ENCODE measurements at regions not wholly inside any gene's neighbourhood (a gene's known extent, or its start where the extent isn't known, plus 50 kb on each side); places are given as distances from the start of the nearest gene placed in this dataset.

- 21% methylated on average over 4 of the region's 4 CpGs for WGBS (ENCODE audit: missing lambda C conversion rate)
- no peak for FAIRE-seq
Observed at GRCh38 chr9:99660191-99660636, 161.5 kb upstream of the NR4A3 start.

GRCh38 chr9:99663297-99663696 lies 158.4 kb upstream of the NR4A3 start:
- Histone ChIP-seq H3K9me3 (no peaks in the 10 kb centered on the region), H3K4me1 (no peaks in the 10 kb centered on the region), H3K27ac (no peak overlapping the region), H3K4me2 (no peak overlapping the region), H3K4me3 (no peak overlapping the region)
- no peak for ATAC-seq
- no peak for DNase-seq (ENCODE audit: low read depth in 1 of 2, low spot score in 1 of 2)
- no peak for FAIRE-seq
- POLR2A ChIA-PET: no interaction called here
- TF ChIP-seq ZFP36 (IDR thresholded peaks at IDR 0.05; ENCODE audit: borderline replicate concordance, partially characterized antibody) (no peak), CBX8 (IDR thresholded peaks at IDR 0.05) (no peak), EHF (CRISPR knock-in tag; IDR thresholded peaks at IDR 0.05) (no peak), RAD21 (conservative IDR thresholded peaks at IDR 0.05 in 1 of 2, IDR thresholded peaks at IDR 0.05 in 1 of 2) (no peak), RARB (CRISPR knock-in tag; IDR thresholded peaks at IDR 0.05) (no peak), CHD2 (IDR thresholded peaks at IDR 0.05; ENCODE audit: low read length, partially characterized antibody) (no peak), EHMT2 (IDR thresholded peaks at IDR 0.05; ENCODE audit: low read depth) (no peak), E2F6 (IDR thresholded peaks at IDR 0.05; ENCODE audit: borderline replicate concordance, low read depth) (no peak), CEBPB (IDR thresholded peaks at IDR 0.05) (no peak), MAZ (IDR thresholded peaks at IDR 0.05; ENCODE audit: borderline replicate concordance, low read depth, low read length) (no peak), CBX2 (IDR thresholded peaks at IDR 0.05; ENCODE audit: borderline replicate concordance, low read depth) (no peak), HOXB5 (CRISPR knock-in tag; IDR thresholded peaks at IDR 0.05) (no peak)
- TF ChIP-seq, protein P1, sequence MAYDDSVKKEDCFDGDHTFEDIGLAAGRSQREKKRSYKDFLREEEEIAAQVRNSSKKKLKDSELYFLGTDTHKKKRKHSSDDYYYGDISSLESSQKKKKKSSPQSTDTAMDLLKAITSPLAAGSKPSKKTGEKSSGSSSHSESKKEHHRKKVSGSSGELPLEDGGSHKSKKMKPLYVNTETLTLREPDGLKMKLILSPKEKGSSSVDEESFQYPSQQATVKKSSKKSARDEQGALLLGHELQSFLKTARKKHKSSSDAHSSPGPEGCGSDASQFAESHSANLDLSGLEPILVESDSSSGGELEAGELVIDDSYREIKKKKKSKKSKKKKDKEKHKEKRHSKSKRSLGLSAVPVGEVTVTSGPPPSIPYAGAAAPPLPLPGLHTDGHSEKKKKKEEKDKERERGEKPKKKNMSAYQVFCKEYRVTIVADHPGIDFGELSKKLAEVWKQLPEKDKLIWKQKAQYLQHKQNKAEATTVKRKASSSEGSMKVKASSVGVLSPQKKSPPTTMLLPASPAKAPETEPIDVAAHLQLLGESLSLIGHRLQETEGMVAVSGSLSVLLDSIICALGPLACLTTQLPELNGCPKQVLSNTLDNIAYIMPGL (CRISPR knock-in tag; IDR thresholded peaks at IDR 0.05; ENCODE audit: borderline replicate concordance): no peak
- CTCF ChIA-PET: no interaction called here
- WGBS (ENCODE audit: missing lambda C conversion rate): 0% methylated on average over 1 of the region's 1 CpG

More at GRCh38 chr9:99660191-99660636, 161.5 kb upstream of the NR4A3 start:
- H3K4me1 ChIP-seq: no peaks in the 10 kb centered on the region
- H3K27ac ChIP-seq: no peak overlapping the region
- ATAC-seq: no peak
- no peak overlapping the region for H3K4me3 ChIP-seq
- no peak overlapping the region for H3K4me2 ChIP-seq
- no peaks in the 10 kb centered on the region for H3K9me3 ChIP-seq
- DNase-seq (ENCODE audit: low read depth in 1 of 2, low spot score in 1 of 2): no peak
- ChIA-PET CTCF (no interaction called here), POLR2A (no interaction called here)
- TF ChIP-seq RAD21 (conservative IDR thresholded peaks at IDR 0.05 in 1 of 2, IDR thresholded peaks at IDR 0.05 in 1 of 2): no peak
- no peak for TF ChIP-seq TP53 (CRISPR knock-in tag; IDR thresholded peaks at IDR 0.05)
- TF ChIP-seq FOSL2 (IDR thresholded peaks at IDR 0.05): no peak
- TF ChIP-seq FOSL2 (CRISPR knock-in tag; IDR thresholded peaks at IDR 0.05): no peak
- no peak for TF ChIP-seq FOSB (CRISPR knock-in tag; IDR thresholded peaks at IDR 0.05)
- TF ChIP-seq POLR2AphosphoS2 (conservative IDR thresholded peaks at IDR 0.05; ENCODE audit: low read length): no peak
- TF ChIP-seq, protein P2, sequence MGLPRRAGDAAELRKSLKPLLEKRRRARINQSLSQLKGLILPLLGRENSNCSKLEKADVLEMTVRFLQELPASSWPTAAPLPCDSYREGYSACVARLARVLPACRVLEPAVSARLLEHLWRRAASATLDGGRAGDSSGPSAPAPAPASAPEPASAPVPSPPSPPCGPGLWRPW (IDR thresholded peaks at IDR 0.05): no peak
- TF ChIP-seq ZSCAN20 (CRISPR knock-in tag; IDR thresholded peaks at IDR 0.05): no peak

DNA sequence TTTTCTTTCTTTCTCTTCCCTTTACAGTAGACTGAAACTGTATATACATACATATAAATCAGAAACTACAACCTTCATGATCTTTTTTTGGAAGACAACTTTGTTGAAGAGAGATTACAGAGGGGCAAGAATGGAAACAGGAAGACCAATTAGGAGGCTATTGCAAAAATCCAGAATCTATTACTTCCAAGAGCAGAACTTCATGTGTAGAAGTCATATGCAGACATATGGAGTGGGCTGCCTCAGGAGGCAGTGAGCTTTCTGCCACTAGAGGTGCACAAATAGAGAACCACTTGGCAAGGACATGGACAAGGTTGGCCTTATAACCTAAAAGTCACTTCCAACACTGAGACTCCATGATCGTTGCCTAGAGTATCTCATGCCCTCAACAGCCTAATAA lies 157.8 kb upstream of the NR4A3 start:
- CTCF ChIA-PET: no interaction called here
- Histone ChIP-seq H3K9me3 (no peaks in the 10 kb centered on the region), H3K4me3 (no peak overlapping the region), H3K4me2 (no peak overlapping the region), H3K4me1 (no peaks in the 10 kb centered on the region), H3K27ac (no peak overlapping the region)
- DNase-seq (ENCODE audit: low read depth in 1 of 2, low spot score in 1 of 2): no peak
- no peak for FAIRE-seq
- no peak for ATAC-seq
- TF ChIP-seq FOXS1 (CRISPR knock-in tag; IDR thresholded peaks at IDR 0.05) (no peak), USF2 (IDR thresholded peaks at IDR 0.05) (no peak)
- TF ChIP-seq, protein P3, sequence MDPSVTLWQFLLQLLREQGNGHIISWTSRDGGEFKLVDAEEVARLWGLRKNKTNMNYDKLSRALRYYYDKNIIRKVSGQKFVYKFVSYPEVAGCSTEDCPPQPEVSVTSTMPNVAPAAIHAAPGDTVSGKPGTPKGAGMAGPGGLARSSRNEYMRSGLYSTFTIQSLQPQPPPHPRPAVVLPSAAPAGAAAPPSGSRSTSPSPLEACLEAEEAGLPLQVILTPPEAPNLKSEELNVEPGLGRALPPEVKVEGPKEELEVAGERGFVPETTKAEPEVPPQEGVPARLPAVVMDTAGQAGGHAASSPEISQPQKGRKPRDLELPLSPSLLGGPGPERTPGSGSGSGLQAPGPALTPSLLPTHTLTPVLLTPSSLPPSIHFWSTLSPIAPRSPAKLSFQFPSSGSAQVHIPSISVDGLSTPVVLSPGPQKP (IDR thresholded peaks at IDR 0.05; ENCODE audit: low read depth, low read length): no peak
- POLR2A ChIA-PET: no interaction called here
- WGBS (ENCODE audit: missing lambda C conversion rate): 14% methylated on average over 1 of the region's 1 CpG
